Muscle of arm (tissue), 1 donor: ENCODE measurements at regions not wholly inside any gene's neighbourhood (a gene's known extent, or its start where the extent isn't known, plus 50 kb on each side); places are given as distances from the start of the nearest gene placed in this dataset.
A peak's percentile ranks its signal among the peaks of the same experiment; 100 is the strongest.

Experiments used
- DNase-seq: peaks from one replicate; pipeline ENCODE4 v3.0.0-alpha.2; 2013

GRCh38 chr16:6200861-6201260 lies 1103.3 kb upstream of the EEF2KMT start:
- no peak for DNase-seq

GRCh38 chr16:6200271-6200670 lies 1102.7 kb upstream of the EEF2KMT start:
- no peak for DNase-seq

- no peak for DNase-seq
Measured at GRCh38 chr16:6195966-6196365, 1098.4 kb upstream of the EEF2KMT start.

GRCh38 chr16:6193718-6194117 lies 1096.1 kb upstream of the EEF2KMT start:
- peak; percentile 0 for DNase-seq

GRCh38 chr16:6192984-6193383 lies 1095.4 kb upstream of the EEF2KMT start:
- DNase-seq, result no peak

- DNase-seq, result no peak
Measured at GRCh38 chr16:6192532-6192931, 1094.9 kb upstream of the EEF2KMT start.

GRCh38 chr16:6190776-6191175 lies 1093.2 kb upstream of the EEF2KMT start:
- DNase-seq, result no peak

GRCh38 chr16:6189216-6189615 lies 1091.6 kb upstream of the EEF2KMT start:
- DNase-seq, result no peak

GRCh38 chr16:6177616-6178180 lies 1080.1 kb upstream of the EEF2KMT start:
- no peak for DNase-seq

- no peak for DNase-seq
Measured at GRCh38 chr16:6170022-6170421, 1072.4 kb upstream of the EEF2KMT start.

- DNase-seq, result peak; percentile 0
Measured at GRCh38 chr16:6165330-6165979, 1067.9 kb upstream of the EEF2KMT start.

GRCh38 chr16:6160871-6161270 lies 1063.3 kb upstream of the EEF2KMT start:
- no peak for DNase-seq

- DNase-seq, result no peak
Measured at GRCh38 chr16:6160303-6160702, 1062.7 kb upstream of the EEF2KMT start.

GRCh38 chr16:6157806-6158205 lies 1060.2 kb upstream of the EEF2KMT start:
- no peak for DNase-seq

GRCh38 chr16:6155271-6155670 lies 1057.7 kb upstream of the EEF2KMT start:
- DNase-seq, result no peak

GRCh38 chr16:6153901-6154300 lies 1056.3 kb upstream of the EEF2KMT start:
- no peak for DNase-seq

GRCh38 chr16:6149031-6149430 lies 1051.4 kb upstream of the EEF2KMT start:
- DNase-seq, result no peak

GRCh38 chr16:6148361-6148760 lies 1050.8 kb upstream of the EEF2KMT start:
- DNase-seq, result no peak

GRCh38 chr16:6146874-6147425 lies 1049.4 kb upstream of the EEF2KMT start:
- DNase-seq, result no peak

- DNase-seq, result no peak
Measured at GRCh38 chr16:6146356-6146755, 1048.8 kb upstream of the EEF2KMT start.

- DNase-seq, result no peak
Measured at GRCh38 chr16:6144463-6144862, 1046.9 kb upstream of the EEF2KMT start.

- DNase-seq, result no peak
Measured at GRCh38 chr16:6143020-6143419, 1045.4 kb upstream of the EEF2KMT start.

GRCh38 chr16:6133009-6133557 lies 1035.5 kb upstream of the EEF2KMT start:
- no peak for DNase-seq
